Lower lobe of right lung (tissue), 2 donors: ENCODE measurements at regions not wholly inside any gene's neighbourhood (a gene's known extent, or its start where the extent isn't known, plus 50 kb on each side); places are given as distances from the start of the nearest gene placed in this dataset.

Source experiments
- ATAC-seq, 2 donors: fragments of 200-7000 bp; cut with Tn5 transposase; one replicate each; pipeline ENCODE4 v1.9.1; 2020 to 2022; ENCODE audit warnings: mild to moderate bottlenecking in 2 of 2, moderate library complexity in 2 of 2
- DNase-seq: peaks from one replicate; pipeline ENCODE4 v3.0.0-alpha.2; 2020
- H3K27ac ChIP-seq: fragments of 200-600 bp; one replicate; pipeline ENCODE4 v1.8.0; 2022
- H3K27me3 ChIP-seq: fragments of 200-600 bp; one replicate; pipeline ENCODE4 v1.8.0; 2022; ENCODE audit warnings: low read depth
- H3K36me3 ChIP-seq: fragments of 200-600 bp; one replicate; pipeline ENCODE4 v1.8.0; 2022; ENCODE audit warnings: mild to moderate bottlenecking
- H3K4me1 ChIP-seq: fragments of 200-600 bp; one replicate; pipeline ENCODE4 v1.8.0; 2022
- H3K4me3 ChIP-seq: fragments of 200-600 bp; one replicate; pipeline ENCODE4 v1.8.0; 2022; ENCODE audit warnings: mild to moderate bottlenecking
- H3K9me3 ChIP-seq: fragments of 200-600 bp; one replicate; pipeline ENCODE4 v1.8.0; 2022
- CTCF ChIP-seq: fragments of 200-600 bp; IDR thresholded peaks from one replicate; pipeline ENCODE4 v1.8.0; 2022; ENCODE audit warnings: antibody characterized with exemption, mild to moderate bottlenecking
- intact Hi-C: fragments of 100-400 bp; cut with DNase I; formaldehyde crosslinking; loops from one replicate; pipeline ENCODE4 v1.11.0; 2022
- donor health status: DM: no; HTN: yes; CAD: no; lungs with severe emphysema.

DNA sequence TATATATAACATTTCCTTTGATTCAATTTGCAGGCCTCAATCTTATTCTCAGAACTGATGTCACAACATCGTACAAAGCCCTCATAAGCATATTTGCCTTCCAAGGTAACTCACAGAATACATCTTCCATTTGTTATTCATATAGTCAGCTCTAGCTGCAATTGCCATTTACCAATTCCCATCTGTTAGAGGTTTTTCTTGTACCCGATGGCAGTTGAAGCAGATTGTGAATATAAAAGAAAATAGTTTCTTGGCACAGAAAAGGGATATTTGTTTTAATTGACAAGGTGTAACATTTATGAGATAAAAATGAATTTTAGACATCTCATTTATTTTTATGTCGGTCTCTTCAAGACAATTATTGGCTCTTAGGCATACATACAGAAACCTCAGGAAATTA lies 311.3 kb downstream of the TRIML1 start:
- ATAC-seq = no peak

DNA sequence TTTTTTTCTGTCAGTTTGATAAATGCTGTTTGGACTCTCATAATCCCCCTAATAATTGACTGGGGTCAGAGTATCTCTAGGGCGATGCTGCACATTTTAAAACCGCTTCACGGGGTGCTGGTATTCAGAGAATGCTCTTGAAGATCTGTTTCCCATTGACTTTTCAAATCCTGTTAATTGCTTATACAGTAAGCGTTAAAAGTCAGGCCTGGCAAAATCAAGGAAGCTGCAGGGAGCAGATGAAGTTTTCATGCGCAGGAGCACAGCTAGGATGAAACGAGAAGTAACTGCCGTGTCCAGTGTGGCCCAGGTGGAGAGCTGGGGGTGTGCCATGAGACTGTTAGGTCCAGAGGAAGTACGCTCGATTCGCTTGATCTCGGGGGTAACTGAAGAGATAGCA lies 312.9 kb downstream of the TRIML1 start:
- H3K4me3 ChIP-seq = no peak overlapping the region
- DNase-seq (no peak), ATAC-seq (no peak)
- no peaks in the 10 kb centered on the region for H3K27me3 ChIP-seq
- no peaks in the 10 kb centered on the region for H3K4me1 ChIP-seq
- no peak for TF ChIP-seq CTCF
- no peak overlapping the region for H3K27ac ChIP-seq
- intact Hi-C loops = no loop called here
- no peaks in the 10 kb centered on the region for H3K9me3 ChIP-seq
- H3K36me3 ChIP-seq = no peaks in the 10 kb centered on the region

More for the DNA sequence above, 311.3 kb downstream of the TRIML1 start:
- Histone ChIP-seq H3K9me3 (no peaks in the 10 kb centered on the region), H3K4me3 (no peak overlapping the region), H3K36me3 (no peaks in the 10 kb centered on the region), H3K4me1 (no peaks in the 10 kb centered on the region), H3K27ac (no peak overlapping the region), H3K27me3 (no peaks in the 10 kb centered on the region)
- DNase-seq = no peak
- TF ChIP-seq CTCF = no peak
- intact Hi-C loops = no loop called here

GRCh38 chr4:188454575-188454974 lies 315.3 kb downstream of the TRIML1 start:
- TF ChIP-seq CTCF = no peak
- Histone ChIP-seq H3K9me3 (no peaks in the 10 kb centered on the region), H3K4me1 (no peaks in the 10 kb centered on the region), H3K27me3 (no peaks in the 10 kb centered on the region), H3K36me3 (no peaks in the 10 kb centered on the region), H3K4me3 (no peak overlapping the region), H3K27ac (no peak overlapping the region)
- ATAC-seq = no peak
- intact Hi-C loops = no loop called here
- DNase-seq = no peak

DNA sequence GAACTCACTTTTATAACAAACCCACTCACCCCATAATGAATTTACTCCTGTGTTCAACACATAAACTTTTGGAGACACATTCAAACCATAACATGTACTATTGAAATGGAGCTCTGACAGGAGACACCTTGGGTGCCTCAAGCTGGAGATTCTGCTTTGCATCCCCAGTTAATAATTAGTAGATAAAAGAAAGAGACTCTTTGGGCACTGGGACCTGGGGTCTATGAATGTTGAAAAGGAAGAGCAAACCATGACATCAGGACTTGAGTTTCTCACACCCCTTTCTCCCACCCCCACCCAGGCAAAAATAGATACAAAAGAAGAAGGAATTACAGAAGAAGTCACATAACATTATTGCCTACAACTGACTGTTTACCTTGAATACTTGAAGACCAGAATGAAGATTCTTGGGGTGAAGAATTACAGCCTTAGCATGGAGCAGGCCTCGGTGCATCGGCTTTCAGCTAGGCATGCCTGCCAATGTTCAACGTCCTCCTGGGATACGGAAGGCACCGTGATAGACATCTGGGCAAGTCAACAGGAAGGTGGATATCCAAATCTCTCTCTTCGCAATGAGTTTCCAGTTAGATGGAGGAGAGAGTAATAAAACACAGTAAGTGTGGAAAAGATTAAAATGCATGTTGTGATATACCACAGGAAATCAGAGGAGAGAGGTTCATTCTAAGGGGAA lies 316.0 kb downstream of the TRIML1 start:
- no peaks in the 10 kb centered on the region for H3K36me3 ChIP-seq
- H3K4me1 ChIP-seq = no peaks in the 10 kb centered on the region
- no peaks in the 10 kb centered on the region for H3K27me3 ChIP-seq
- no peak overlapping the region for H3K27ac ChIP-seq
- ATAC-seq = no peak
- TF ChIP-seq CTCF = no peak
- no peak for DNase-seq
- no peaks in the 10 kb centered on the region for H3K9me3 ChIP-seq
- intact Hi-C loops = no loop called here
- no peak overlapping the region for H3K4me3 ChIP-seq

DNA sequence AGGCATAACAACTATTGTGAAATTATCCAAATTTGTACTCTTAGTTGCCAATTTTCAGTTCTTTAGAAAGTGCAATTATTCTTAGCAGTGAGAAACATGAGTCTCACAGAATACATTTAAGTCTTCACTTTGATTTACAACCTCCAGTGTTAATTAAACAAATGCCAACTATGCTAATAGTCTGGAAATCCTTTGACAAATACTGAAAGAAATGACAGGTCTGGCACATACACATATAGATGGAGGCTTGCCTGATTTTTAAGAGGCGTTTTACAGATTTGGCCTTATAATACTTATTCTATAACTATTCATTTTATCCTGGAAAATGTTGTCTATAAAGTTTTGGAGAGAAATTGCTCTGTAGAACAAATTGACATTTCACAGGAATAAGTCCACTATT lies 320.1 kb downstream of the TRIML1 start:
- DNase-seq (no peak), ATAC-seq (no peak)
- H3K27ac ChIP-seq = no peak overlapping the region
- TF ChIP-seq CTCF = no peak
- no peaks in the 10 kb centered on the region for H3K4me1 ChIP-seq
- H3K9me3 ChIP-seq = no peaks in the 10 kb centered on the region
- H3K4me3 ChIP-seq = no peak overlapping the region
- no peaks in the 10 kb centered on the region for H3K36me3 ChIP-seq
- no peaks in the 10 kb centered on the region for H3K27me3 ChIP-seq
- intact Hi-C loops = no loop called here
